ENCODE measurements at regions not wholly inside any gene's neighbourhood (a gene's known extent, or its start where the extent isn't known, plus 50 kb on each side); places are given as distances from the start of the nearest gene placed in this dataset.

DNA sequence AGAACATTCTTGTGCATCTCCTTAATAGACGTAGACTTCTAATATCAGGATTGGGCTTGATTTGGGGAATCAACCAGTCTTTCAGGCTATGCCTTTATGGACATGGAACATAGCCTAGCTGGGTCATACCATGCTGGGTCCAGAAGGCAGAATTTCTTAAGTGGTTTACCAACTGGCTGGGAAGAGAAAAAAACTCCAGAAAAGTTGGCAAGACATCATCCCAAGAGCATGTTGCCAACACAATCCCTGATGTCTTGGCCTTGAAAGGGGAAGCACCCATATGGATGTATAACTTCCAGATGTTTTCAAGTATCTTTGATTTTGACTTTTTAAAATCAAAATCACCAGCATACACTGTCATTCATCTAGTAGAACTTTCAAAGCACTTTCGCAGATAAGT, 138.0 kb upstream of the FGF13 start:
- no TSS peak for BruUV-seq (replicated peaks)
- WGBS (ENCODE audit: low lambda C conversion rate): 27% methylated on average over 2 of the region's 2 CpGs
- Histone ChIP-seq H4K20me1 (ENCODE audit: insufficient read depth, low read length) (no peaks in the 10 kb centered on the region), H3K27ac (ENCODE audit: extremely low read length, insufficient read depth, low read length) (no peak overlapping the region), H3K9me3 (ENCODE audit: low read length) (no peaks in the 10 kb centered on the region), H3K9ac (ENCODE audit: insufficient read depth, low read depth, low read length) (no peak overlapping the region), H3K79me2 (ENCODE audit: insufficient read depth, low read length) (no peaks in the 10 kb centered on the region), H2AFZ (ENCODE audit: low read length) (no peak overlapping the region), H3K4me3 (replicated peaks in 1 of 3; ENCODE audit: insufficient read depth in 1 of 3, low read depth in 2 of 3, low read length in 3 of 3) (no peak overlapping the region), H3K27me3 (ENCODE audit: control insufficient read depth in 1 of 2, insufficient read depth in 2 of 2, low read length in 2 of 2) (no peaks in the 10 kb centered on the region), H3K4me1 (ENCODE audit: insufficient read depth, low read length) (no peaks in the 10 kb centered on the region), H3K4me2 (ENCODE audit: low read depth, low read length) (no peak overlapping the region), H3K36me3 (replicated peaks in 1 of 2; ENCODE audit: control insufficient read depth in 1 of 2, insufficient read depth in 2 of 2, low read length in 2 of 2) (no peaks in the 10 kb centered on the region)
- DNase-seq (ENCODE audit: low spot score) (no peak), ATAC-seq (no peak), FAIRE-seq (no peak)
- TF ChIP-seq, protein P1, sequence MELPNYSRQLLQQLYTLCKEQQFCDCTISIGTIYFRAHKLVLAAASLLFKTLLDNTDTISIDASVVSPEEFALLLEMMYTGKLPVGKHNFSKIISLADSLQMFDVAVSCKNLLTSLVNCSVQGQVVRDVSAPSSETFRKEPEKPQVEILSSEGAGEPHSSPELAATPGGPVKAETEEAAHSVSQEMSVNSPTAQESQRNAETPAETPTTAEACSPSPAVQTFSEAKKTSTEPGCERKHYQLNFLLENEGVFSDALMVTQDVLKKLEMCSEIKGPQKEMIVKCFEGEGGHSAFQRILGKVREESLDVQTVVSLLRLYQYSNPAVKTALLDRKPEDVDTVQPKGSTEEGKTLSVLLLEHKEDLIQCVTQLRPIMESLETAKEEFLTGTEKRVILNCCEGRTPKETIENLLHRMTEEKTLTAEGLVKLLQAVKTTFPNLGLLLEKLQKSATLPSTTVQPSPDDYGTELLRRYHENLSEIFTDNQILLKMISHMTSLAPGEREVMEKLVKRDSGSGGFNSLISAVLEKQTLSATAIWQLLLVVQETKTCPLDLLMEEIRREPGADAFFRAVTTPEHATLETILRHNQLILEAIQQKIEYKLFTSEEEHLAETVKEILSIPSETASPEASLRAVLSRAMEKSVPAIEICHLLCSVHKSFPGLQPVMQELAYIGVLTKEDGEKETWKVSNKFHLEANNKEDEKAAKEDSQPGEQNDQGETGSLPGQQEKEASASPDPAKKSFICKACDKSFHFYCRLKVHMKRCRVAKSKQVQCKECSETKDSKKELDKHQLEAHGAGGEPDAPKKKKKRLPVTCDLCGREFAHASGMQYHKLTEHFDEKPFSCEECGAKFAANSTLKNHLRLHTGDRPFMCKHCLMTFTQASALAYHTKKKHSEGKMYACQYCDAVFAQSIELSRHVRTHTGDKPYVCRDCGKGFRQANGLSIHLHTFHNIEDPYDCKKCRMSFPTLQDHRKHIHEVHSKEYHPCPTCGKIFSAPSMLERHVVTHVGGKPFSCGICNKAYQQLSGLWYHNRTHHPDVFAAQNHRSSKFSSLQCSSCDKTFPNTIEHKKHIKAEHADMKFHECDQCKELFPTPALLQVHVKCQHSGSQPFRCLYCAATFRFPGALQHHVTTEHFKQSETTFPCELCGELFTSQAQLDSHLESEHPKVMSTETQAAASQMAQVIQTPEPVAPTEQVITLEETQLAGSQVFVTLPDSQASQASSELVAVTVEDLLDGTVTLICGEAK (IDR thresholded peaks at IDR 0.05): no peak
- TF ChIP-seq, protein P1 (CRISPR knock-in tag; IDR thresholded peaks at IDR 0.05): no peak
- TF ChIP-seq, protein P2, sequence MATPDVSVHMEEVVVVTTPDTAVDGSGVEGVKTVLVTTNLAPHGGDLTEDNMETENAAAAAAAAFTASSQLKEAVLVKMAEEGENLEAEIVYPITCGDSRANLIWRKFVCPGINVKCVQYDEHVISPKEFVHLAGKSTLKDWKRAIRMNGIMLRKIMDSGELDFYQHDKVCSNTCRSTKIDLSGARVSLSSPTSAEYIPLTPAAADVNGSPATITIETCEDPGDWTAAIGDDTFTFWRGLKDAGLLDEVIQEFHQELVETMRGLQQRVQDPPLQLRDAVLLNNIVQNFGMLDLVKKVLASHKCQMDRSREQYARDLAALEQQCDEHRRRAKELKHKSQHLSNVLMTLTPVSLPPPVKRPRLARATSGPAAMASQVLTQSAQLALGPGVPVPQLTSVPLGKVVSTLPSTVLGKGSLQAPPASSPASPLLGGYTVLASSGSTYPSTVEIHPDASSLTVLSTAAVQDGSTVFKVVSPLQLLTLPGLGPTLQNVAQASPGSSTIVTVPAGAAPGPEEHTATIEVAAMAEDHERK (CRISPR knock-in tag; IDR thresholded peaks at IDR 0.05; ENCODE audit: low read depth): no peak
- TF ChIP-seq FOXK2 (IDR thresholded peaks at IDR 0.05): no peak
- TF ChIP-seq JARID2 (CRISPR knock-in tag; IDR thresholded peaks at IDR 0.05; ENCODE audit: insufficient replicate concordance): no peak
- no peak for TF ChIP-seq ATF7-NPFF (CRISPR knock-in tag; IDR thresholded peaks at IDR 0.05; ENCODE audit: low read depth)
- TF ChIP-seq, protein P3, sequence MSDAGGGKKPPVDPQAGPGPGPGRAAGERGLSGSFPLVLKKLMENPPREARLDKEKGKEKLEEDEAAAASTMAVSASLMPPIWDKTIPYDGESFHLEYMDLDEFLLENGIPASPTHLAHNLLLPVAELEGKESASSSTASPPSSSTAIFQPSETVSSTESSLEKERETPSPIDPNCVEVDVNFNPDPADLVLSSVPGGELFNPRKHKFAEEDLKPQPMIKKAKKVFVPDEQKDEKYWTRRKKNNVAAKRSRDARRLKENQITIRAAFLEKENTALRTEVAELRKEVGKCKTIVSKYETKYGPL (CRISPR knock-in tag; IDR thresholded peaks at IDR 0.05): no peak
- no peak for TF ChIP-seq KLF9 (CRISPR knock-in tag; IDR thresholded peaks at IDR 0.05; ENCODE audit: low read depth)
- no peak for TF ChIP-seq ZNF737 (CRISPR knock-in tag; IDR thresholded peaks at IDR 0.05; ENCODE audit: borderline replicate concordance)
- TF ChIP-seq, protein P4, sequence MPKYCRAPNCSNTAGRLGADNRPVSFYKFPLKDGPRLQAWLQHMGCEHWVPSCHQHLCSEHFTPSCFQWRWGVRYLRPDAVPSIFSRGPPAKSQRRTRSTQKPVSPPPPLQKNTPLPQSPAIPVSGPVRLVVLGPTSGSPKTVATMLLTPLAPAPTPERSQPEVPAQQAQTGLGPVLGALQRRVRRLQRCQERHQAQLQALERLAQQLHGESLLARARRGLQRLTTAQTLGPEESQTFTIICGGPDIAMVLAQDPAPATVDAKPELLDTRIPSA (CRISPR knock-in tag; IDR thresholded peaks at IDR 0.05; ENCODE audit: borderline replicate concordance): no peak
- TF ChIP-seq, protein P5, sequence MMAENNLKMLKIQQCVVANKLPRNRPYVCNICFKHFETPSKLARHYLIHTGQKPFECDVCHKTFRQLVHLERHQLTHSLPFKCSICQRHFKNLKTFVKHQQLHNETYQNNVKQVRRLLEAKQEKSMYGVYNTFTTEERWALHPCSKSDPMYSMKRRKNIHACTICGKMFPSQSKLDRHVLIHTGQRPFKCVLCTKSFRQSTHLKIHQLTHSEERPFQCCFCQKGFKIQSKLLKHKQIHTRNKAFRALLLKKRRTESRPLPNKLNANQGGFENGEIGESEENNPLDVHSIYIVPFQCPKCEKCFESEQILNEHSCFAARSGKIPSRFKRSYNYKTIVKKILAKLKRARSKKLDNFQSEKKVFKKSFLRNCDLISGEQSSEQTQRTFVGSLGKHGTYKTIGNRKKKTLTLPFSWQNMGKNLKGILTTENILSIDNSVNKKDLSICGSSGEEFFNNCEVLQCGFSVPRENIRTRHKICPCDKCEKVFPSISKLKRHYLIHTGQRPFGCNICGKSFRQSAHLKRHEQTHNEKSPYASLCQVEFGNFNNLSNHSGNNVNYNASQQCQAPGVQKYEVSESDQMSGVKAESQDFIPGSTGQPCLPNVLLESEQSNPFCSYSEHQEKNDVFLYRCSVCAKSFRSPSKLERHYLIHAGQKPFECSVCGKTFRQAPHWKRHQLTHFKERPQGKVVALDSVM (CRISPR knock-in tag; IDR thresholded peaks at IDR 0.05): no peak
- TF ChIP-seq GFI1 (CRISPR knock-in tag; IDR thresholded peaks at IDR 0.05; ENCODE audit: borderline replicate concordance): no peak
- POLR2A ChIA-PET: no interaction called here
- intact Hi-C loops (cut with micrococcal nuclease; ENCODE audit: unreplicated experiment) (no loop called here), in situ Hi-C loops (cut with HindIII; ENCODE audit: extremely low pct_ligation_motif_present, low pct_unique_long_range_greater_than_20kb) (no loop called here)
- CTCF ChIA-PET (ENCODE audit: low intra/inter-chr PET ratio, low total read pairs): no interaction called here

All from HepG2 (cell line).